ENCODE measurements at regions not wholly inside any gene's neighbourhood (a gene's known extent, or its start where the extent isn't known, plus 50 kb on each side); places are given as distances from the start of the nearest gene placed in this dataset.
"Not testable (repeated sequence)": the region's sequence is repeated elsewhere in the genome, so short reads cannot be mapped to it uniquely, and the experiment has no call there.

- not testable (repeated sequence) for TF ChIP-seq POLR2AphosphoS5, CTCF, POLR2A (IDR thresholded peaks at IDR 0.05)
Observed at GRCh38 chr9:42397336-42397735, 213.9 kb downstream of the SPATA31A6 start.

Data from breast epithelium (tissue), 3 donors.